ENCODE measurements at regions not wholly inside any gene's neighbourhood (a gene's known extent, or its start where the extent isn't known, plus 50 kb on each side); places are given as distances from the start of the nearest gene placed in this dataset.
"Not testable (repeated sequence)": the region's sequence is repeated elsewhere in the genome, so short reads cannot be mapped to it uniquely, and the experiment has no call there.

DNA sequence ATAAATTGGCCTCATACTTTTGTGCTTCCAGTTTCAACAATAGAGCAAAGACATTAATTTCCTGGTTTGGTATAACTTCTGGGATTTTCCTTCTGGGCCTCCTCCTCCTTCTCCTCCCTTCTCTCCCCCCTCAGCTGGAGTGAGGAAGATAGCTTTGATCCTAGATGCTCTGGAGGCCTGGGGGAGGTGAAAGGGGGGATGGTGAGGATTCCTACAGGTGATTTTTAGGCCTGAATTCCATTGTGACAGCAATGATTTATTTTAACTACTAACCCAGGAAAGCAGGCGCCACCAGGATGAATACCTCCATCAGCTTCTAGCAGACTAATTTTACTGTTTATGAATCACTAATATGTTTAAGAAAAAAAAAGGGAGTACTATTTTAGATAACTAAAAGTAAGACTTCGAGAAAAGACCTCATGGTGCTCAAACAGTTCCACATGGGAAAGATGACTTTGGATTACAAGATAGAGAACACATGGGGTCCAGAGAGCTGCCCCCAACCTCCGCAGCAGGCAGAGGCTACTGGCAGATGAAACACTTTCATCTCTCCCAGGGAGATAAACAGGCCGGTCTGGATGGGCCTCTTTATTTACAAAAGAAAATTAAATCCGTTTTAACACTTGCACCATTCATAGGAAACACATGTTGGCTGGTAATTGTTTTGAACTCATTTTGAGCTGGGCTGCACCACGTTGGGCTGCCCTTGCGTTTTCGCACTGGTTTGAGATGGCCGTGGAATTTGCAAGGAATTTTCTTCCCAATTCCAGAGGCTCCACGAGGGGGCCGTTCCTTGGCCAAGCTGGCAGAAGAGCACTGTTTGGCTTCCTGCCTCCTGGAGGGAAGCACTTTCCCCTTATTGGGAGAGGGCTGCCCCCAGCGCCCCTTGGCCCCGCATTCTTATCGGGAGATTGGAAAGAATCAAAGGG, 125.1 kb upstream of the STX18 start:
- DNase-seq (ENCODE audit: low read depth): no peak

DNA sequence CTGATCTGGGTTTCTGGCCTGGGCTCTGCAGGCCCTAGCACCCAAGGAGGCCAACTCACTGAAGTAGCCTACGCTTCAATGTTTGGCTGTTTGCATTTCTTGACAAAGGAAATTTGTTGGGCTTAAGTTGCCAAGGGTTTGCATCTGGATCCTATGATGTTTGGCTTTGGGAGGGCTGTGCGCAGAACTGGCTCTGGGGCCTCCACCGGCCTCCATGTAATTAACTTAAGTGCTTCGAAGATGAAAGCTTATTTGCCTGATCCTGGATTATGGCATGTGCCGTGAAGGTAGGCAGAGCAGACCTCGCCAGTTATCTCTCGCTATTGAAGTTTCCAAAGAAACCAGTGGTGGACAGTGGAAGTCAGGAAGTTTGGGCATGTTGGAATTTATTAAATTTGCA, 124.3 kb upstream of the STX18 start:
- no peak for DNase-seq (ENCODE audit: low read depth)

DNA sequence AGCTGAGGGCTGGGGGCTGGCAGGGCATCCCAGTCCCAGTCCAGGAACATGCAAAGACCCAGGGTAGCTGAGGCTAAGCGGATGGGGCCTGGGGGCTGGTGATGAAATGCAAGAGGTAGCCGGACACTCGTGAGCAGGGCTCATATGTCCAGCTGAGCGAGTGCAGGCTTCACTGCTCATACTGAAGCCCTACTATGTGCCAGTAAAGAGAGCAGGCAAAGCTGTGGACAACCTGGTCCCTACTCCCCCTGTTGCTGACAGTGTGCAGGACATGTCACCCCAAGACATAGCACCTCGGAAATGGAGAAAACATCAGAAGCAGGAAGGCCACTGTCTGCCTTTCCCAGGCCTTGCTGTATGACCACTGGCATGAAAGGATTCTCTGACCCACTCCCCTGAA, 122.4 kb upstream of the STX18 start:
- no peak for DNase-seq (ENCODE audit: low read depth)

DNA sequence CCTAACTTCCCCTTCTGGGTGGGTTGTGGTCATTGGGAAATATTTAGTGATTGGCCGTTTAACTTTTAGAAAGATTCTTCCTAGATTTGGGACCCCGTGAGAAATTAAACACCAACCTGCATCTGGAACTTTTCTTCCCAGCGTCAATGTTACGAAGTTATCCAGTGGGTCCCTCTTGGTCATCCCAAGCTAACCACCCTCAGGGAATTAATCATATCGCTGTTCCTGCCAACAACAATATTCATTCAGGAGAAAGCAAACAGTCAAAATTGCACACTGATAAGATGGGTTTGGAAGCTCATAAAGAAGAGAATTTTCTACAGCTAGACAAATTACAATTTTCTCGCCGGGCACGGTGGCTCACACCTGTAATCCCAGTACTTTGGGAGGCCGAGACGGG, 121.2 kb upstream of the STX18 start:
- DNase-seq (ENCODE audit: low read depth): no peak

DNA sequence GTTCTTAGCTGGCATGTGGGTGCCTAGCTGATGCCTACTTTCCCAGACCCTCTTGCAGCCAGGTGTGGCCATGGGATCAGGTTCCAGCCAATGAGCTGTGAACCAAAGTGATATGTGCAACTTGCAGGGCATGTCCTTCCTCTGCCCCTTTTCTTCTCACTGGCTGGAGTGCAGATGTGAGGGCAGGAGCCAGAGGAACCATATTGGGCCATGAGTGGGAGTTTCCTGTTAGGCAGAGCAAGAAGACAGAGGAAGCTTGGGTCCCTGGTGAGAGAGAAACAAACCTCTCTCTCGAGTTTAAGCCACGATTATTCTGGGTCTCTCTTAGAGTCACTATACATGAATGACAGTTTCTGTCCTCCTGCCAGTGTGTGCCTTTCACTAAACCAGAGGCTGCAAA, 120.4 kb upstream of the STX18 start:
- DNase-seq (ENCODE audit: low read depth): no peak

DNA sequence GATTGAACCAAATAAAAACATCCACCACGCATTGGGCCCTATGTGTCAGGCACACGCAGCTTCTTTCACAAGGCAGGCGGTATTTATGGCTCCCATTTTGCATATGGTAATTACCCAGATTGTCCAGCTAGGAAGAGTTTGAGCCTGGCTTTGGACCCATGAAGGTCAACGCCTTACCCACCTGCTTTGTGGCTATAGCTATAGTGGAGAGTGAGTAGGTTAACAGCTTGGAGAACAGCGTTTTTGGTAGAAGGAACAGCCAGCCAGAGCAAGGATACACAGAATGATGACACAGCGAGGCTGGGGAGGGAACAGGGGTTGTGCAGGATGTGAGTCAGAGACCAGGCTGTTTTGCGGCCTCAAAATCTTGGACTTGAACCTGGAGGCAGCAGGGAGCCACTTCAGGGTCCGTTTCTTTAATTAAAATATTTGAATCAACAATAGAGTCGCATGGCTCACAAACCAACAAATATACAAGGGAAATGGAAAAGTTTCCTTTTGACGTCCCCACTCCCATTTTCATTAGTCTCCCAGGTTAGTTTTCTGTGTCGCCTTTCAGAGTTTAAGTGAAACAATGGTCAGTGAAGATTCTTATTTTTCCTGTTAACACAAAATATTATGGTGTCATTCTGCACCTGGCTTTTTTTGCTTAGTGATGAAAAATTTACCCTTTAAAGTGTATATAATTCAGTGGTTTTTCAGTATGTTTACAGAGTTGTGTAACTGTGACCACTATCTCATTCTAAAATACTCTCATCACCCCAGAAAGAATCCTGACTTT, 118.2 kb upstream of the STX18 start:
- DNase-seq (ENCODE audit: low read depth): peak; percentile 86

DNA sequence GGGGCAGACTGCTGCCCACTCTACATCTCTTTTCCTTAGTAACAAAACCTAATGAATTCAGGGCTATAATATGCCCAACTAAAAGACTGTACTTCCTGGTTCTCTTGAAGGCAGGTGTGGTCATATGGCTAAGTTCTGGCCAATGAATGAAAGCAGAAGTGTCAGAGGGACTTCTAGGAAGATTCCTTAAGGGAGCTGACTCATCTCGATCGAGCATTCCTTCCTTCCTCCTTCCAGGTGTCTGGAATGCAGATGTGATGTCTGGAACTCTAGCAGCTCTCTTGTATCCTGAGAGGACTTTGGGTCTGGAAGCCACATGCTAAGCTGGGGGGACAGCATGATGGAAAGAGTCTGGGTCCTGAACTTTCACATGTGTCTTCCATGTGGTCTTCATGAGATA, 116.2 kb upstream of the STX18 start:
- no peak for DNase-seq (ENCODE audit: low read depth)

DNA sequence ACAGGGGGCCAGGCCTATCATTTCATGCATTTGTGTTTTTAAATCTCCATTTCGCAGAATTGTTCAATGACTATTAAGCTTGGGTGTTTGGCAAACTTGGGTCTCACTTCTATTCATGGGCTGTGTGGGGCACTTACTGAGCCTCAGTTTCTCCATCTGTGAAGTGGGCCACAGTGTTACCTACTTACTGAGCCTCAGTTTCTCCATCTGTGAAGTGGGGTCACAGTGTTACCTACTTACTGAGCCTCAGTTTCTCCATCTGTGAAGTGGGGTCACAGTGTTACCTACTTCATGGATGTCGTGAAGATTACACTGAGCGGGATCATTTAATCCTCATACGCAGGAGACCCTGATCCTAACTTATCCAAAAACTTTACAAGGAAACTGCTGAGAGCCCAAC, 115.1 kb upstream of the STX18 start:
- DNase-seq (ENCODE audit: low read depth): no peak

DNA sequence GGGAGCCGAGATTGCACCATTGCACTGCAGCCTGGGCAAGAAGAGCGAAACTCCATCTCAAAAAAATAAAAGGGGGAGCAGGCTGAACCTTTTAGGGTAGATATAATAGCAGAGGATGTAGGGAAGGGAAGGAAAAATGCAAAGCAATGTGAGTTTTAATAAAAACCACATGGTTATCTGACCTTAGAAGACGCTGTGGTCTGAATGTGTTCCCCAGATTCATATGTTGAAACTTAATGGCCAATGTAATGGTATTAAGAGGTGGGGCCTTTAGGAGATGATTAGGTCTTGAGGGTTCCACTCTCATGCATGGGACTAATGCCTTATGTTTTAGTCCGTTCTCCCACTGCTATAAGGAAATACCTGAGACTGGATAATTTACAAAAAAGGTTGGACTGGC, 114.1 kb upstream of the STX18 start:
- no peak for DNase-seq (ENCODE audit: low read depth)

DNA sequence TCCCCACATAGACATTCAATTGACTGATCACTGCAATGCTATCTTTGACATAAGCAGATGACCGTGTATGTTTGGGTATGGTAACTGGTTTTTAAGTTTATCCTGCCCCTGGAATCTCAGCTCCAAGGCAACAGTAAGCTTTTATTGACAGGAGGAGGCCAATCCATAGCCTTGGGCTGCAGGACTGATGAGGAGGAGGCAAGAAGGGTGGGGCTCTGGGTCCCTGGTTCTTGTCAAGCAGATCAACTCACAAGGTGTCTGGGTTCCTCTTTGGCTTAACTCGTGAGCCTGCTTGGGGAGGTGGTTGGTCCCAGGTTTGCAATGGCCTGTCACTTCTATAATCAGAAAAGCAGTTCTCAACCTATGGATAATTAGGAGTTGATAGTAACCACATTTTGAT, 113.2 kb upstream of the STX18 start:
- DNase-seq (ENCODE audit: low read depth): no peak

DNA sequence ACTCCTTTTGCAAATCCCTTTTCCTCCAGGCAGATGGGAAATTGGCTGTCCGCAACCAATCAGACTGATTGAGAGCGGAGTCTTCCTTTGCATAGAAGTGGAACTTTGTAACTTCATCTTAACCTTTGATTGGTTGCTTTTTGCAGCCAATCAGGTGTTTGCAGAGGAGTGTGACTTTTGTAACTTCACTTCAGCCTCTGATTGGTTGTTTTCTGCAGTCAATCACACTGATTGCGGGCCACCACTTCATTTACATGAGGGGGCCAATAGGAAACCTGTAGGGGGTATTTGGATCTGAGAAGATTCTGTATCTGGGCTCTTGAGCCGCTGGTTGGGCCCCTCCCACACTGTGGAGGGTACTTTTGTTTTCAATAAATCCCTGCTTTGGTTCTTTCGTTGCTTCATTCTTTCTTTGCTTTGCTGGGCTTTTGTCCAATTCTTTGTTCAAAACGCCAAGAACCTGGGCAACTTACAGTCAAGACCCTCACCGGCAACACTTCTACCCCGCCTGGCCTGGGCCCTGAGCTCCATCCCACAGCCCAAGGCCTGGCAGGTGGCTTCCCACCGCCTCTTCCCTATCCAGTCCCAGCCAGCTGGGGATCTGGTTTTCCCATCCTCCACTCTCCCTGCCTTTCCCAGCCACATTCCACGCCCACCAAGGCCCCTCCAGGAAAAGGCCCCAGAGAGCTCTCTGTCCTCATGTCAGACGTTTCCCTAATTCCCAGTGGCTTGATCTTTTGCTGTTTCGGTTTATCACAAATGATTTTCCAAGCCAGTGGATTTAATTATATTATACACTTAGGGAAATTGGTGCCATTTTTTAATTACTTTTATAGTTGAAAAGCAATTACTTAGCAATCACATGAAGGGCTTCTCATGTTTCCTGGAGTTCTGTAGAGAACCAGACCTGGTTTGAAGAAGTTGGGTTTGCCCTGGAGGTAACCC, 110.2 kb upstream of the STX18 start:
- DNase-seq (ENCODE audit: low read depth): no peak

DNA sequence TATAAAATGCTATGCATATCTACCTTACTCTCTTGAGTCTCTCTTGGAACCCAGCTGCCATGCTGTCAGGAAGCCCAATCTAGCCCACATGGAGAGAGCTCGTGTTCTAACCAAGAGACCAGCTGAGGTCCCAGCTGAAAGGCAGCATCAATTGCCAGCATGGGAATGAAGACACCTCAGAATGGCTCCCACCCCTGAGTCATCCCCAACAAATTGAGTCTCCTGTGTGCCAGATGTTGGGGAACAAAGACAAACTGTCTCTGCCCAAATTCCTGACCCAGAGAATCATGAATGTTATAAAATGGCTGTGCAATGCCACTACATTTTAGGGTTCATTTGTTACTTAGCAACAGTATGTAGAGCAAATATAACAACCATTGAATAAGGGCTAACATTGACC, 105.2 kb upstream of the STX18 start:
- DNase-seq (ENCODE audit: low read depth): no peak

DNA sequence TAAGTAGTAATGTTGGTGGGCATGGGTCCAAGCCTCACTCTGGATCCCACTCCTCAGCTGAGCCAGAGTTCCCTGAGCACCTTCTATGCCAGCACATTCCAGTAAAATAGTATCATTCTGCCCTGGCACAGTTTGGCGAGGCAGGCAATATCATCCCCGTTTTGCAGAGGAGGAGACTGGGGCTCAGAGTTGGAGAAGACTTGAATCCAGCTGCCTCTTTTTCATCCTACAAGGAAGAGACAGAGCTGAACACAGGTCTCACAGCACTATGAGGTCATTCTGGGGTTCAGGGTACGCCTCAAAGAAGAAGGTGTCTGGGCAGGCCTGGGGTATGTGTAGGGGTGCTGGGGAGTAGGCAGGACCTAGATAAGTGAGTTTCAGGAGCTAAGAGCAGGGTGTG, 103.9 kb upstream of the STX18 start:
- no peak for DNase-seq (ENCODE audit: low read depth)

DNA sequence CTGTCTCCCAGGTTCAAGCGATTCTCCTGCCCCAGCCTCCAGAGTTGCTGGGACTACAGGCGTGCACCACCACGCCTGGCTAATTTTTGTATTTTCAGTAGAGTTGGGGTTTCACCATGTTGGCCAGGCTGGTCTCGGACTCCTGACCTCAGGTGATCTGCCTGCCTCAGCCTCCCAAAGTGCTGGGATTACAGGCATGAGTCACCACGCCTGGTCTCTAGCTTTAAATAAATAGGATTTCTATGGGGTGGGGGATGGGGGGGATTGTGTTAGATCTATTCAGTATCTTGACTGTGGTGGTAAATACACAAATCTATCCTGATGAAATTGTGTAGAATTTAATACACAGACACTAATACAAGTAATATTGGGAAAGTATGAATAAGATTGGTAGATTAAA, 102.4 kb upstream of the STX18 start:
- not testable (repeated sequence) for DNase-seq (ENCODE audit: low read depth)

DNA sequence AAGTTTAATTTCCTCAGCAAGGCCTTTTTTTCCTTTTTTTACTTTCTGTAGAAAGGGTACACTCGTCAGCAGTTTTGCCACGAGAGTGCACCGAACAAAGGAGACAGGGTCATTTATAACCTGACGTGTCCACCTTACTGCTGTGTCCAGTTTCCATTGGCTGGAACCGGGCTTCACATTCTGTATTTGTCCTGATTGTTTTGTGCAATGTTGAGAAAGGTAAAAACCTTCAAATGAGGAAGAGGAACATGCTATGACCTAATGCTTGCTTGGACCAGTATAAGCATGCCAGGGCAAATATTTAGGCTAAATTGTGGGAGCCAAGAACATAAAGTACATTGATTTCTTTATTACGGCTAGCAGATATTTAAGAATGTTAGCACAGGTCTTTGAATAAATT, 101.9 kb upstream of the STX18 start:
- DNase-seq (ENCODE audit: low read depth): not testable (repeated sequence)

DNA sequence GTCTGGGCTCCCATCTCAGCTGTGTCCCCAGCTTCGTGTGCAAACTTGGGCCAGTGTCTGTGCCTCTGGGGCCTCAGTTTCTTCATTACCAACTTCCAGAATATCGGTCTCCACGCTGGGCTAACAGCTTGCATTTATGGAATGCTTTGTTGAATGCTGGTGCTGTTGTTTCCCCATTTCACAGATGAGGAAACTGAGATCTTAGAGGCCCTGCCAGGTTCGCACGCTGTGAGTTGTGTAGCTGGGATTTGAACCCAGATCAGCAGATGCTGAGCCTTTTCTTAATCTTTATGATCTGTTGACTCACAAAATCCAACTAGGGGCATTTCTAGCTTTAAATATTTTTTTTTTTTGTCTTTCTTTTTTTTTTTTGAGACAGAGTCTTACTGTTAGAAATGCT, 101.5 kb upstream of the STX18 start:
- no peak for DNase-seq (ENCODE audit: low read depth)

DNA sequence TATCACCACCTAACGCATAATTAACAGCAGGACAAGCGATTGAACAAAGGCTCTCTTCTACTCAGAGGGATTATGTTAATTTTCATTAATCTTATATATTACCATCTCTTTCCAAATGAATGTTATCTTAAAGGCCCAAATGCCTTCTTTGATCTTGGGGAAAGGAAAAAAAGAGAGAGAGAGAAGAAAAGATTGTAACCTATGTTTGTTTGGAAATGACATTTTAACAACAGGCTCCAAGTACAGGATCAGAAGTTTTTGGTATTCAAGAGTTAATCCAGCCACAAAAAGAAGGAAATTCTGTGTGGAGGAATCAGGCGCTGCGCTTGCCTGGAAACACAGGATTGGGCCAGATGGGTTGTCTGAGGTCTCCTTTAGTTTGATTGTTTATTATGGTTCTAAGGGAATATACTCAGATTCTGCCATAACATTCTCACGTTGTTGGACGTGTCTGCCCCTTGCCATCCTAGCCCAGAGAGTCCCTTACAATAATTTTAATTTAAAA, 100.7 kb upstream of the STX18 start:
- no peak for DNase-seq (ENCODE audit: low read depth)

DNA sequence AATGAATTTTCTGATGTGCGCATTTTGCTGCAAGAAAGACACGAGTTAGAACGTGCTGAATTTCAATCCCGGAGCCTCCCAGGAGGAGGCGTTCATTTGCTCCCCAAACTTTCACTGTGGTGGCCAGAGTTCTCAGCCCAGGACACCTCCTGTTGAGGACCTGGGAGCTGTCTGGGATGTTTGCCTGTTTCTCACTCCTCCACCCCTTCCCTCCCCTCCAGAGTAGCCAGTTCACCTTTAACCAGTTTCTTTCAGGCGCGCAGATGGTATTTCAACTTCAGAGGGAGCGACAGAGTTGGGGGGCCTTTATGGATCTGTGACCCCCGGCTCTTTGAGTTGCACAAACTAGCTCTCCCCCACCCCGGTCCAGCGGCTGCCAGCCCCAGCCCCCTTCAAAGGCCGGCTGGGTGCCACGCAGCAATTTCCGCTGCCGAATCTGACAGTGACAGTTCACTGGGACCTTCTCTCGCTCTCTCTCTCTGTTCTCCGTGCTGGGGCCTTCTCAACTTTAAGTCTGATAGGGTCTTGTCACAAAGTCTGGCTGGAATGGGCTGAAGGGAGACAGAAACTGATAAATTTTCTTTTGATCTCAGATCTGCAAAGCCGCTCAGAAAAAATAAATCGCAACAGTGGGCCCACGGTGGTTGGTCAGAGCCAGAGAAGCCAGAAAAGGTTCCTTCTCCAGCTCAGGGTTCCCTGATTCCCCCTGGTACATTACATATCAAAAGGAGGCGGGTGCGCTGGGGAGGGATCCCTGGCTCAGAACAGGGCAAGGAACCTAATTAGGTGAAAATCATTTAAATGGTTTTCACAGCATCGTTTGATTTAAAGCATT, 100.0 kb upstream of the STX18 start:
- no peak for DNase-seq (ENCODE audit: low read depth)

DNA sequence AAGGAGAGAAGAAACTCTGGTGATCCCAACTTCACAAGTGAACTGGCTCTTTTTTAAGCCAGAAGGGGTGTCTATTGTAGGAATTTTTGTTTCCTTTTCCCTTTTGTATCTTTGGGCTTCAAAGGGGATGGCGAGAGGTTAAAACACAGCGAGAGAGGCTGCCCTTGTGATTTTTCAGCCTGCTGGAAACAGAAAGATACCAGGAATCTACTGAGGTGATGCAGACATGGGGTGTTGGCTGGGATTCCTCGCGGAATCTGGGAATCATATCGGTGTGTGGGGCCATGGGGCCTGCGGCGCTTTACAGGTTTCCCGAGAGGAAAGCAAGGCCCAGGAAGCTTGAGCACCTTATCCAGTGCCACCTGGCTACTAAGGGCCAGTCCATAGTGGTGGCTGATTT, 99.4 kb upstream of the STX18 start:
- no peak for DNase-seq (ENCODE audit: low read depth)

DNA sequence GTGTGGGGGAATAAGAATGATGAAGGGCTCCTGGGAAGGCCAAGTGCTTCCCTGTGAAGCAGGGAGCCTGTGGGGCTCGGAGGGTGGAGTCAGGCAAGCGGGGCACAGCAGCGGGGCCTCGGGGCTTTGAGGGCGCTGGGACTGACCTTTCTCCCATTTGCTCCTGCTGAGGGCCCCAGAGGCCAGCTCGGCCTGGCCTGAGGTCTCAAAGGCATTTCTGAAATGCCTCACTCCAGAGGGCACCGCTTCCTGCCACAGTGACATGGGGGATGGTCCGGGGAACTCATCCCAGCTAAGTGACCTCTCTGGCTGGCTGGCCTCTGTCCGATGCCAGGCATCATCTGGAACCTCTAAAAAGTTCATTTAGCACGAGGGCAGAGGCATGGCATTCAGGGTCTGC, 98.8 kb upstream of the STX18 start:
- DNase-seq (ENCODE audit: low read depth): no peak

DNA sequence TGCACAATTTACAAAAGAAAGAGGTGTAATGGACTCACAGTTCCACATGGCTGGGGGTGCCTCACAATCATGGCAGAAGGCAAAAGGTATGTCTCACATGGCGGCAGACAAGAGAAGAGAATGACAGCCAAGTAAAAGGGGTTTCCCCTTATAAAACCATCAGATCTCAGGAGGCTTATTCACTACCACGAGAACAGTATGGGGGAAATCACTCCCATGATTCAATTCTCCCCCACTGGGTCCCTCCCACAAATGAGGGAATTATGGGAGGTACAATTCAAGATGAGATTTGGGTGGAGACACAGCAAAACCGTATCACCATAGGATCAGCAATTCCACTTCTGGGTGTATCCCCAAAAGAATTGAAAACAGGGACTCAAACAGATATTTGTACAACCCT, 97.5 kb upstream of the STX18 start:
- no peak for DNase-seq (ENCODE audit: low read depth)
